22Rv1 (cell line): ENCODE measurements at regions not wholly inside any gene's neighbourhood (a gene's known extent, or its start where the extent isn't known, plus 50 kb on each side); places are given as distances from the start of the nearest gene placed in this dataset.

Experiments
- CTCF ChIP-seq: fragments of 450-650 bp; IDR thresholded peaks from 2 replicates; pipeline ENCODE4 v1.5.1; 2017; ENCODE audit warnings: mild to moderate bottlenecking
- ZFX ChIP-seq: fragments of 450-650 bp; IDR thresholded peaks from 2 replicates; pipeline ENCODE4 v1.6.1; 2017; ENCODE audit warnings: antibody characterized with exemption, borderline replicate concordance

GRCh38 chrX:118259213-118259612 lies 86.7 kb upstream of the WDR44 start:
- no peak for TF ChIP-seq CTCF
- TF ChIP-seq ZFX, result no peak
